Trophoblast cell (in vitro differentiated cells and primary cell): ENCODE measurements at regions not wholly inside any gene's neighbourhood (a gene's known extent, or its start where the extent isn't known, plus 50 kb on each side); places are given as distances from the start of the nearest gene placed in this dataset.

Experiments used
- DNase-seq, 2 donors: peaks; one replicate each; pipeline ENCODE4 v3.0.0-alpha.2; 2016
- H2AFZ ChIP-seq: 2 replicates; pipeline ENCODE4 v1.6.1; 2013; ENCODE audit warnings: low read length, moderate library complexity, mild to moderate bottlenecking; ENCODE audit not compliant: insufficient read depth, poor library complexity
- H2AK5ac ChIP-seq: 2 replicates; pipeline ENCODE4 v1.6.1; 2013; ENCODE audit warnings: mild to moderate bottlenecking, low read length
- H2BK120ac ChIP-seq: 2 replicates; pipeline ENCODE4 v1.6.1; 2013; ENCODE audit warnings: low read length, mild to moderate bottlenecking, moderate library complexity; ENCODE audit not compliant: insufficient read depth, poor library complexity
- H2BK12ac ChIP-seq: 2 replicates; pipeline ENCODE4 v1.6.1; 2013; ENCODE audit warnings: mild to moderate bottlenecking, low read length, moderate library complexity
- H2BK5ac ChIP-seq: 2 replicates; pipeline ENCODE4 v1.6.1; 2013; ENCODE audit warnings: low read length, low read depth, moderate library complexity, mild to moderate bottlenecking; ENCODE audit not compliant: poor library complexity
- H3K14ac ChIP-seq: 2 replicates; pipeline ENCODE4 v1.6.1; 2013; ENCODE audit warnings: mild to moderate bottlenecking, low read length
- H3K18ac ChIP-seq: 2 replicates; pipeline ENCODE4 v1.6.1; 2013; ENCODE audit warnings: mild to moderate bottlenecking, low read length
- H3K23ac ChIP-seq: 2 replicates; pipeline ENCODE4 v1.6.1; 2013; ENCODE audit warnings: low read length
- H3K27ac ChIP-seq: 2 replicates; pipeline ENCODE4 v1.5.1; 2013; ENCODE audit warnings: low read depth, mild to moderate bottlenecking, inconsistent platforms, low read length, moderate library complexity
- H3K27me3 ChIP-seq: 2 replicates; pipeline ENCODE4 v1.6.1; 2013; ENCODE audit warnings: inconsistent platforms, mild to moderate bottlenecking, low read length, moderate library complexity; ENCODE audit not compliant: insufficient read depth
- H3K36me3 ChIP-seq, 2 experiments: 1 replicate in 1 of 2; 2 replicates in 1 of 2; pipeline ENCODE4 v1.6.1; 2013; ENCODE audit warnings: low read length in 2 of 2, mild to moderate bottlenecking in 2 of 2, moderate library complexity in 1 of 2; ENCODE audit not compliant: insufficient read depth in 2 of 2, control insufficient read depth in 1 of 2
- H3K4ac ChIP-seq: 2 replicates; pipeline ENCODE4 v1.6.1; 2013; ENCODE audit warnings: low read depth, mild to moderate bottlenecking, low read length, moderate library complexity
- H3K4me1 ChIP-seq, 2 experiments: 1 replicate in 1 of 2; 2 replicates in 1 of 2; pipeline ENCODE4 v1.6.1; 2013; ENCODE audit warnings: low read length in 2 of 2, mild to moderate bottlenecking in 2 of 2, moderate library complexity in 1 of 2; ENCODE audit not compliant: insufficient read depth in 2 of 2, control insufficient read depth in 1 of 2
- H3K4me2 ChIP-seq: 2 replicates; pipeline ENCODE4 v1.6.1; 2013; ENCODE audit warnings: inconsistent platforms, mild to moderate bottlenecking, low read length, moderate library complexity
- H3K4me3 ChIP-seq: 2 replicates; pipeline ENCODE4 v1.5.1; 2013; ENCODE audit warnings: mild to moderate bottlenecking, low read depth, low read length, inconsistent platforms
- H3K79me1 ChIP-seq: one replicate; pipeline ENCODE4 v1.6.1; 2013; ENCODE audit warnings: low read length
- H3K79me2 ChIP-seq: 2 replicates; pipeline ENCODE4 v1.6.1; 2013; ENCODE audit warnings: low read length, mild to moderate bottlenecking; ENCODE audit not compliant: control insufficient read depth, insufficient read depth, poor library complexity
- H3K9ac ChIP-seq: 2 replicates; pipeline ENCODE4 v1.6.1; 2013; ENCODE audit warnings: mild to moderate bottlenecking, low read length
- H3K9me3 ChIP-seq: 2 replicates; pipeline ENCODE4 v1.6.1; 2013; ENCODE audit warnings: low read depth, mild to moderate bottlenecking, control low read depth, inconsistent platforms, low read length; ENCODE audit not compliant: insufficient read depth
- H4K12ac ChIP-seq: 2 replicates; pipeline ENCODE4 v1.6.1; 2013; ENCODE audit warnings: low read depth, mild to moderate bottlenecking, low read length, moderate library complexity
- H4K8ac ChIP-seq: 2 replicates; pipeline ENCODE4 v1.6.1; 2013; ENCODE audit warnings: low read depth, mild to moderate bottlenecking, low read length, moderate library complexity
- H4K91ac ChIP-seq: one replicate; pipeline ENCODE4 v1.6.1; 2013; ENCODE audit warnings: low read depth, mild to moderate bottlenecking, low read length, moderate library complexity
- WGBS: extraction: QIAGEN DNeasy Blood & Tissue Kit; methylation state at CpG from one replicate; pipeline ENCODE4 v1.1.7; 2013; ENCODE audit warnings: missing lambda C conversion rate; ENCODE audit not compliant: insufficient read length, insufficient coverage; ENCODE audit errors: extremely low coverage; 5-methylcytosine and 5-hydroxymethylcytosine counted together

- no peak overlapping the region for H3K18ac ChIP-seq
- no peak for DNase-seq
- peaks cover 3% of the 10 kb centered on the region for H3K9me3 ChIP-seq
- no peak overlapping the region for H4K8ac ChIP-seq
- H3K14ac ChIP-seq = no peak overlapping the region
- peak overlapping the region; percentile 8 for H2BK5ac ChIP-seq
- H3K79me2 ChIP-seq = no peaks in the 10 kb centered on the region
- H4K12ac ChIP-seq = no peak overlapping the region
- peak overlapping the region; percentile 23 for H2AK5ac ChIP-seq
- no peak overlapping the region for H3K23ac ChIP-seq
- peaks cover 2 to 3% of the 10 kb centered on the region in 2 experiments for H3K4me1 ChIP-seq
- no peak overlapping the region for H3K9ac ChIP-seq
- no peak overlapping the region for H3K4ac ChIP-seq
- H4K91ac ChIP-seq = peak overlapping the region; percentile 15
- peaks cover 8% of the 10 kb centered on the region for H3K79me1 ChIP-seq
- H3K36me3 ChIP-seq = peaks cover 0 to 2% of the 10 kb centered on the region in 2 experiments
- H2AFZ ChIP-seq = no peak overlapping the region
- H2BK120ac ChIP-seq = peak overlapping the region; percentile 21
- H3K27ac ChIP-seq = no peak overlapping the region
- H3K4me2 ChIP-seq = no peak overlapping the region
- H3K4me3 ChIP-seq = no peak overlapping the region
- H2BK12ac ChIP-seq = peak overlapping the region; percentile 1
- no CpG with 5 or more reads among the region's 14 CpGs for WGBS
- no peaks in the 10 kb centered on the region for H3K27me3 ChIP-seq
Measured at GRCh38 chr7:152523916-152524315, 88.1 kb upstream of the KMT2C start.

- Histone ChIP-seq H3K23ac (no peak overlapping the region), H3K27ac (no peak overlapping the region), H4K91ac (peak overlapping the region; percentile 74), H3K4me2 (no peak overlapping the region), H3K79me2 (no peaks in the 10 kb centered on the region), H3K36me3 (peaks cover 0 to 2% of the 10 kb centered on the region in 2 experiments), H3K14ac (no peak overlapping the region), H3K79me1 (peaks cover 8% of the 10 kb centered on the region), H3K9me3 (peaks cover 3% of the 10 kb centered on the region), H4K8ac (no peak overlapping the region), H4K12ac (no peak overlapping the region), H3K4ac (no peak overlapping the region), H3K27me3 (no peaks in the 10 kb centered on the region), H2BK5ac (peak overlapping the region; percentile 25), H3K4me1 (peaks cover 2 to 3% of the 10 kb centered on the region in 2 experiments), H3K18ac (no peak overlapping the region), H3K9ac (no peak overlapping the region), H2BK120ac (peak overlapping the region; percentile 40), H2AK5ac (no peak overlapping the region), H2BK12ac (no peak overlapping the region), H2AFZ (no peak overlapping the region), H3K4me3 (no peak overlapping the region)
- no CpG with 5 or more reads among the region's 10 CpGs for WGBS
- peak in 1 of 2 donors; percentile 48 for DNase-seq
Measured at GRCh38 chr7:152522571-152523067, 86.8 kb upstream of the KMT2C start.

DNA sequence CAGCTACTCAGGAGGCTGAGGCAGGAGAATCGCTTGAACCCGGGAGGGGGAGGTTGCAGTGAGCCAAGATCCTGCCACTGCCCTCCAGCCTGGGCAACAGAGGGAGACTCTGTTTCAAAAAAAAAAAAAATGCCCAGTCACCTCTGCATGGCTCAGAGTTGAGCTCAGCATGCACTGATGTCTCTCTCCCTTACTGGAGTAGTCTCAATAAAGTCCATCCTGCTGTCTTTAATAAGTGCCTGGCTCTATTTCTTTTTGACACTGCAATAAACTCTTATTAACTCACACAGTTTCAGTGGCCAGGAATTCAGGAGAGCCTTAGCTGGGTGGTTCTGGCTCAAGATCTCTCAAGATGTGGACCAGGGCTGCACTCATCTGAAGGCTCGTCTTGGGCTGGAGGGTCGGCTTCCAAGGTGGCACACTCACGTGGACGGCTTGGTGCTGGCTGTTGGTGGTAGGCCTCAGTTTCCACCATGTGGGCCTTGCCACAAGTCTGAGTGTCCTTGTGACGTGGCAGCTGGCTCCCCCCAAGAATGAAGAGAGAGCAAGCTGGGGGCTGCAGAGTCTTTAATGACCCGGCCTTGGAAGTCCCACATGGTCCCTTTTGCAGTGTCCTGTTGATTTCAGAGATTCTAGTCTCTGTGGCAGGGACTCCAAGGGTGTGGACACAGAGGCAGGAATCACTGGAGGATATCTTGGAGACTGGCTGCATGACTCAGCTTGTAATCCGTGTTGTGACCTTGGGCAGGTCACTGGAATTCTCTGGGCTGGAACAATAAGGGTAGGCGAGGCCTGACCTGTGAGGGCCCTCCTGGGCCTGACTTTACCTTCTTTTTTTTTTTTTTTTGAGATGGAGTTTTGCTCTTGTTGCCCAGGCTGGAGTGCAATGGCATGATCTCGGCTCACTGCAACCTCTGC, 85.9 kb upstream of the KMT2C start:
- peak overlapping the region; percentile 28 for H3K27ac ChIP-seq
- peaks cover 3% of the 10 kb centered on the region for H3K9me3 ChIP-seq
- peaks cover 2 to 3% of the 10 kb centered on the region in 2 experiments for H3K4me1 ChIP-seq
- H3K79me2 ChIP-seq = no peaks in the 10 kb centered on the region
- no peak overlapping the region for H3K23ac ChIP-seq
- H3K4me2 ChIP-seq = no peak overlapping the region
- H4K12ac ChIP-seq = peak overlapping the region; percentile 27
- no peak overlapping the region for H3K4ac ChIP-seq
- no peak overlapping the region for H2AFZ ChIP-seq
- H3K18ac ChIP-seq = no peak overlapping the region
- H2AK5ac ChIP-seq = peak overlapping the region; percentile 67
- H3K14ac ChIP-seq = peak overlapping the region; percentile 55
- peaks cover 8% of the 10 kb centered on the region for H3K79me1 ChIP-seq
- peaks cover 0 to 2% of the 10 kb centered on the region in 2 experiments for H3K36me3 ChIP-seq
- no peak overlapping the region for H3K9ac ChIP-seq
- no peaks in the 10 kb centered on the region for H3K27me3 ChIP-seq
- peak; percentile 86 to 92 for DNase-seq
- peak overlapping the region; percentile 36 for H2BK120ac ChIP-seq
- peak overlapping the region; percentile 77 for H4K91ac ChIP-seq
- H2BK12ac ChIP-seq = peak overlapping the region; percentile 46
- no peak overlapping the region for H3K4me3 ChIP-seq
- no CpG with 5 or more reads among the region's 11 CpGs for WGBS
- peak overlapping the region; percentile 13 for H4K8ac ChIP-seq
- peak overlapping the region; percentile 36 for H2BK5ac ChIP-seq

GRCh38 chr7:152520861-152521302, 85.1 kb upstream of the KMT2C start:
- no peak overlapping the region for H3K23ac ChIP-seq
- H3K4me3 ChIP-seq = no peak overlapping the region
- no peak overlapping the region for H2BK12ac ChIP-seq
- H3K36me3 ChIP-seq = peaks cover 0 to 2% of the 10 kb centered on the region in 2 experiments
- no peaks in the 10 kb centered on the region for H3K79me2 ChIP-seq
- H4K12ac ChIP-seq = no peak overlapping the region
- H3K9ac ChIP-seq = no peak overlapping the region
- H3K79me1 ChIP-seq = peaks cover 8% of the 10 kb centered on the region
- no peaks in the 10 kb centered on the region for H3K27me3 ChIP-seq
- H2AFZ ChIP-seq = no peak overlapping the region
- peak; percentile 54 to 58 for DNase-seq
- no peak overlapping the region for H4K91ac ChIP-seq
- no peak overlapping the region for H2BK120ac ChIP-seq
- H2AK5ac ChIP-seq = no peak overlapping the region
- H4K8ac ChIP-seq = no peak overlapping the region
- peaks cover 2 to 3% of the 10 kb centered on the region in 2 experiments for H3K4me1 ChIP-seq
- no CpG with 5 or more reads among the region's 5 CpGs for WGBS
- H3K4ac ChIP-seq = no peak overlapping the region
- no peak overlapping the region for H2BK5ac ChIP-seq
- no peak overlapping the region for H3K18ac ChIP-seq
- H3K4me2 ChIP-seq = no peak overlapping the region
- H3K9me3 ChIP-seq = peaks cover 3% of the 10 kb centered on the region
- H3K14ac ChIP-seq = no peak overlapping the region
- H3K27ac ChIP-seq = no peak overlapping the region
